Esophagus muscularis mucosa (tissue), 4 donors: ENCODE measurements at regions not wholly inside any gene's neighbourhood (a gene's known extent, or its start where the extent isn't known, plus 50 kb on each side); places are given as distances from the start of the nearest gene placed in this dataset.

Source experiments
- DNase-seq: peaks from one replicate; pipeline ENCODE4 v3.0.0-alpha.2; 2017; ENCODE audit errors: extremely low spot score
- H3K27ac ChIP-seq, 4 donors: fragments of 200-600 bp; sonication (generic); replicated peaks in 1 of 4; 1 replicate in 3 of 4; 2 replicates in 1 of 4; pipeline ENCODE4 v1.5.1; 2016 to 2019; ENCODE audit warnings: mild to moderate bottlenecking in 1 of 4
- H3K27me3 ChIP-seq, 4 donors: fragments of 200-600 bp; sonication (generic); one replicate each; pipeline versions ENCODE4 v1.5.1 to v1.6.0; 2016 to 2019
- H3K36me3 ChIP-seq, 4 donors: fragments of 200-600 bp; sonication (generic); one replicate each; pipeline ENCODE4 v1.5.1; 2016 to 2019
- H3K4me1 ChIP-seq, 4 donors: fragments of 200-600 bp; sonication (generic); one replicate each; pipeline ENCODE4 v1.5.1; 2016 to 2019
- H3K4me3 ChIP-seq, 4 donors: fragments of 200-600 bp; sonication (generic); 1 replicate in 2 of 4; 2 replicates in 2 of 4; pipeline ENCODE4 v1.5.1; 2016 to 2019; ENCODE audit warnings: mild to moderate bottlenecking in 4 of 4, moderate library complexity in 1 of 4
- H3K9me3 ChIP-seq, 4 donors: fragments of 200-600 bp; sonication (generic); 1 replicate in 3 of 4; 2 replicates in 1 of 4; pipeline ENCODE4 v1.5.1; 2016 to 2019
- EP300 ChIP-seq: sonication (generic); formaldehyde crosslinking; IDR thresholded peaks from one replicate; pipeline ENCODE4 v1.6.1; 2017; ENCODE audit warnings: antibody characterized with exemption
- POLR2A ChIP-seq: fragments of 450-650 bp; IDR thresholded peaks from one replicate; pipeline ENCODE4 v1.6.1; 2017; ENCODE audit warnings: antibody characterized with exemption, moderate library complexity, mild to moderate bottlenecking, low read depth
- POLR2AphosphoS5 ChIP-seq, 2 donors: sonication (generic); formaldehyde crosslinking; IDR thresholded peaks; one replicate each; pipeline ENCODE4 v1.6.1; 2017; ENCODE audit warnings: antibody characterized with exemption in 2 of 2
- WGBS: methylation state at CpG from one replicate; pipeline ENCODE4 v1.1.5; 2018; 5-methylcytosine and 5-hydroxymethylcytosine counted together
- intact Hi-C: fragments of 100-400 bp; cut with DNase I; formaldehyde crosslinking; loops from one replicate; pipeline ENCODE4 v1.15.1; 2023
- TF ChIP-seq, protein P1 (sequence below), 3 experiments: fragments of 200-600 bp in 2 of 3; fragments of 450-650 bp in 1 of 3; sonication (generic) in 2 of 3; IDR thresholded peaks; one replicate each; pipeline ENCODE4 v1.5.1; 2017 to 2019; ENCODE audit warnings: antibody characterized with exemption in 3 of 3, mild to moderate bottlenecking in 2 of 3, moderate library complexity in 1 of 3

DNA sequence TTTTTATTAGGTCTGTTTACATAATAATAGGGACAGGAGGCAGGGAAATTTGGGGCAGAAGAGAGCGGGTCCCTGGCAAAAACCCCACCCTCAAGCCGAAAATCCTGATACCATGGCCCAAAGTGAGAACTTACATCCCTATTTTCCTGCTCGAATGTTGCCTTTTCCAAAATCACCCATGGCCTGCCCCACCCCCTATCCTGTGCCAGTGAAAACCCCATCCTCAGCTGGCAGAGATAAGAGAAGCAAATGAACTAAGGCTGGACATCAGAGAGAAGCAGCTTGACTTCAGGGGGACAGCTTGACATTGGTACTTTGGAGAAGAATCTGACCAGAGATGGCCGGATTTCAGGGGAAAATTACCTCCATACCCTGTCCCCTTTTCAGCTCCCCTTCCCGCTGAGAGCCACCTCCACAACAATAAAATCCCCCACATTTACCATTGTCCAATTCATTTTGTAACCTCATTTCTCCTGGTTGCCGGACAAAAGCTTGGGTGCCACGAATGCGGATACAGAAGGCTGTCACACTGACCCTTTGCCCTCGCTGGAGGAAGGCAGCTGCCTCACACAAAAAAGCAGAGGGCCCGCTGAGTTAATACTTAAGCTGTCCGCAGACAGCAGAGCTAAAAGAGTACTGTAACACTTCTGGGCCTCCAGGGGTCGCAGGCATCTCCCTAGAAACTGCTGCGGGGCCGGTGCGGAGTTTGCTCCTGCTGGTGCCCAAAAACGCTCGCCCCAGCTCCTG, 196.2 kb downstream of the SNCA start:
- WGBS: 42% methylated on average over 15 of the region's 17 CpGs
- Histone ChIP-seq H3K9me3 (no peaks in the 10 kb centered on the region), H3K4me3 (peak overlapping the region in 1 of 4 donors; percentile 3), H3K27me3 (peaks cover 0 to 6% (median 0%) of the 10 kb centered on the region in 4 donors), H3K4me1 (peaks cover 0 to 5% (median 0%) of the 10 kb centered on the region in 4 donors), H3K36me3 (no peaks in the 10 kb centered on the region), H3K27ac (no peak overlapping the region)
- intact Hi-C loops: no loop called here
- no peak for DNase-seq
- TF ChIP-seq EP300: no peak
- no peak for TF ChIP-seq POLR2AphosphoS5 (IDR thresholded peaks at IDR 0.05)
- TF ChIP-seq, protein P1, sequence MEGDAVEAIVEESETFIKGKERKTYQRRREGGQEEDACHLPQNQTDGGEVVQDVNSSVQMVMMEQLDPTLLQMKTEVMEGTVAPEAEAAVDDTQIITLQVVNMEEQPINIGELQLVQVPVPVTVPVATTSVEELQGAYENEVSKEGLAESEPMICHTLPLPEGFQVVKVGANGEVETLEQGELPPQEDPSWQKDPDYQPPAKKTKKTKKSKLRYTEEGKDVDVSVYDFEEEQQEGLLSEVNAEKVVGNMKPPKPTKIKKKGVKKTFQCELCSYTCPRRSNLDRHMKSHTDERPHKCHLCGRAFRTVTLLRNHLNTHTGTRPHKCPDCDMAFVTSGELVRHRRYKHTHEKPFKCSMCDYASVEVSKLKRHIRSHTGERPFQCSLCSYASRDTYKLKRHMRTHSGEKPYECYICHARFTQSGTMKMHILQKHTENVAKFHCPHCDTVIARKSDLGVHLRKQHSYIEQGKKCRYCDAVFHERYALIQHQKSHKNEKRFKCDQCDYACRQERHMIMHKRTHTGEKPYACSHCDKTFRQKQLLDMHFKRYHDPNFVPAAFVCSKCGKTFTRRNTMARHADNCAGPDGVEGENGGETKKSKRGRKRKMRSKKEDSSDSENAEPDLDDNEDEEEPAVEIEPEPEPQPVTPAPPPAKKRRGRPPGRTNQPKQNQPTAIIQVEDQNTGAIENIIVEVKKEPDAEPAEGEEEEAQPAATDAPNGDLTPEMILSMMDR (IDR thresholded peaks at IDR 0.05): peak in 2 of 3 experiments; percentile 15 to 41

DNA sequence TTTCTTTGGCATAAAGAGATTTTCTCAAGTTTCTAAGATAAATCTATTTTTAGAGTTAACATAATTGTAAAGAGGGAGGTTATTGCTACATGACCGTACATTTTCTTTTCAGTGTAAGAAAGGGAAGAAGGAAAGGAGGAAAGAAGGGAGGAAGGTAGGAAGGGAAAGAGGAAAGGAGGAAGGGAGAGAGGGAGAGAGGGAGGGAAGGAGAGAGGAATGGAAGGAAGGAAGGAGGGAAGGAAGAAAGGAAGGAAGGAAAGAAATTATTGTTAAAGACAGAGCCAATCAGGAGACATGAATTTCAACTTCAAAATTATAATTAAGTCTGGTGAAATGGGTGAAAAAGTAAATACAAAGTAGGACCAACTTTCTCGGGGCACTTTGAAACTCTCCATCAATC, 197.6 kb downstream of the SNCA start:
- peaks cover 0 to 5% (median 0%) of the 10 kb centered on the region in 4 donors for H3K4me1 ChIP-seq
- intact Hi-C loops: no loop called here
- 77% methylated on average over 2 of the region's 2 CpGs for WGBS
- H3K36me3 ChIP-seq: no peaks in the 10 kb centered on the region
- no peak for DNase-seq
- TF ChIP-seq POLR2AphosphoS5 (IDR thresholded peaks at IDR 0.05) (no peak), POLR2A (no peak), EP300 (no peak)
- TF ChIP-seq, protein P1 (IDR thresholded peaks at IDR 0.05): no peak
- peaks cover 0 to 6% (median 0%) of the 10 kb centered on the region in 4 donors for H3K27me3 ChIP-seq
- no peaks in the 10 kb centered on the region for H3K9me3 ChIP-seq
- no peak overlapping the region for H3K4me3 ChIP-seq
- H3K27ac ChIP-seq: no peak overlapping the region

DNA sequence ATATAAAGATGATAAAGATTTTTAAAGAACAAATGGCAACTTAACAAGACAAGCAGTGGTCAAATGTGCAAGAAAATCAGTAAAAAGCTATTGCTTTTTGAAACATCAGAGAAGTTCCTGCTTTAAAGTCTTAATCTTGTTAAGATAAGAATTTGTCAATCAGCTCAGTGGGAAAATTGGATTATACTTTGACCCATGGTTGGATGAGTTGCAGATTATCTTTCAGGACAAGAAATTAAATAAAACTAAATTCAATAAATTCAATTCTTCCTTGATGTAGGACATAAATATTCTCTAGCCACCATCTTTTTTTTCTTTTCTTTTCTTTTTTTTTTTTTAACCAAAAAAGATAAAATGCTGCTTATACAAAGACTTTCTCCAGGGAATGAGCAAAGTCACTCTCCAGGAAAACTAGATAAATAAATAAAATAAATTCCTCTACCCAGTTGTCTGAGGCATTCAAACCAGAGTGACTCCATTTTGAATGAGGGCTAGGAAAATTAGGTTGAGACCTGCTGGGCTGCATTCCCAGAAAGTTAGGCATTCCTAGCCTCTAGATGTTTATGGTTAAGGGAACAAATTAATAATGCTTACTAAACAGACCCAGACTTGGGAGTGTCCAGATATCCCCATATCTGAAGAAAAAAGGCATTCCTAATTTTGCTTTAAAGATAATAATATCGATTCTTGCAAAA, 211.2 kb downstream of the SNCA start:
- no peak overlapping the region for H3K4me3 ChIP-seq
- intact Hi-C loops: no loop called here
- no peaks in the 10 kb centered on the region for H3K36me3 ChIP-seq
- TF ChIP-seq POLR2AphosphoS5 (IDR thresholded peaks at IDR 0.05): no peak
- TF ChIP-seq, protein P1 (IDR thresholded peaks at IDR 0.05): no peak
- no peak for TF ChIP-seq POLR2A
- no peak for TF ChIP-seq EP300
- 96% methylated on average over 1 of the region's 1 CpG for WGBS
- H3K4me1 ChIP-seq: no peaks in the 10 kb centered on the region
- no peak for DNase-seq
- no peaks in the 10 kb centered on the region for H3K27me3 ChIP-seq
- H3K27ac ChIP-seq: no peak overlapping the region
- no peaks in the 10 kb centered on the region for H3K9me3 ChIP-seq

DNA sequence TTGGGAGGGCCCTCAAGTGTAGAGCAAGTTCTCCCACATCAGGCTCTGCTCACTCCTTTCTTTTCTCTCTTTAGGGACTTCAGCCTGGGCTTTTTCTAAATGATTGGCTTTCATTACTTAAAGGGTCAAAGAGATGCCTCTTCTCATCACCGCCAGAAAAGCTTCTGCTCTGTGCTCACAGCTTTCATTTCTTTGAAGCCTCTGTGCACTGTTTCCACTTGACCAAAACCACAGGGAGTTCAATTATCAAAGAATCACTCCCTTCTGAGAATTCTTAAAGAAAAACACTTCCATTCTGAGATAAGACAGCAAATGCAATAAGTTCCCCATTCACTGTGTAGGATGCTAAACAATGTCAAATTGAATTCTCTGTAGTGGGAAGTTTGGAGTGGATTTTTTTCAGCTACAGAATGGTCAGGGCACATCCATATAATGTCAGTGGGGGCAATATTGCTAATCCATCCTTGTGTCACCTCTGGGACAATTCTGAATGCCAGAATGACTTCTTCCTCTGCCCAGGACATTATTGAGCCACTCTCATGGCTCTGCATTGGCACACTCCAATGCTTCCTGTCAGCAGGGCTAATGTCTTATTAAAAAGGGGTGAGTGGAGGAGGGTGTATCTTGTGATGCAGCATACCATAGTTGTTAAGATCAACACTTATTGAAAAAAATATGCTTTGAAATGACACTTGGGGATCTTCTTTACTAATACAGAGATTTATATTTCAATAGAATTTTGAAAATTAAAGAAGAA, 217.6 kb downstream of the SNCA start:
- intact Hi-C loops: no loop called here
- H3K36me3 ChIP-seq: no peaks in the 10 kb centered on the region
- H3K4me3 ChIP-seq: no peak overlapping the region
- WGBS: 67% methylated on average over 1 of the region's 1 CpG
- no peaks in the 10 kb centered on the region for H3K9me3 ChIP-seq
- H3K4me1 ChIP-seq: no peaks in the 10 kb centered on the region
- no peak overlapping the region for H3K27ac ChIP-seq
- TF ChIP-seq EP300 (no peak), POLR2A (no peak)
- no peak for DNase-seq
- H3K27me3 ChIP-seq: no peaks in the 10 kb centered on the region

DNA sequence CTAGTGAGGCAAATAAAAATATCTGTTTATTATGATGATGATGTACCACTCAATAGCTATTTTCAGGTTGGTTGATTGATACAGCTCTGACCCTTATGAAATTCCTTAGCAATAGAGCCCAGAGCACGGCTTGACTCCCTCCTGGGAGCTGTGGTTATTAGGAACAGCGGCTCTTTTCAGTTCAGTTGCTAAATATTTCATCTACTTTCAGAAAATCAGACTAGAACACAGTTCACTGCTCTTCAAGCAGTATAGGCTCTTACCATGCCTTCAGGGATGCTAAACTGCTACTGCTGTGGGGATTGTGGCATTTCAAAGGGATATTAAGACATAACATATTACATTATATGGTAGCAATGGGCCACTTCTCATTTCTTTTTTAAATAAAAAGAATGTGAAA, 218.8 kb downstream of the SNCA start:
- Histone ChIP-seq H3K36me3 (no peaks in the 10 kb centered on the region), H3K4me3 (no peak overlapping the region), H3K27me3 (no peaks in the 10 kb centered on the region), H3K27ac (no peak overlapping the region), H3K4me1 (no peaks in the 10 kb centered on the region), H3K9me3 (no peaks in the 10 kb centered on the region)
- no peak for TF ChIP-seq EP300
- WGBS: 79% methylated on average over 2 of the region's 2 CpGs
- DNase-seq: no peak
- intact Hi-C loops: no loop called here
